ENCODE measurements at regions not wholly inside any gene's neighbourhood (a gene's known extent, or its start where the extent isn't known, plus 50 kb on each side); places are given as distances from the start of the nearest gene placed in this dataset.

- SMC1A ChIA-PET (ENCODE audit: uncharacterized antibody, unreplicated experiment): interaction anchor here (0.6 to 1.6 kb wide), 3 partner anchors 199 to 1693 kb away, joined by 3 to 4 read pairs (median 3); no protein-coding TSS in a partner anchor
- in situ Hi-C loops (cut with MboI): loop anchor here (5.0 to 10.0 kb wide), 4 partner anchors 420 to 1687 kb away; partner anchors contain the start of gene ISL1
- no peak overlapping the region for H2AFZ ChIP-seq (ENCODE audit: control insufficient read depth, low read depth, low read length)
- H3K4me3 ChIP-seq: no peak overlapping the region
- POLR2A ChIA-PET: interaction anchor here (0.5 to 0.7 kb wide), 2 partner anchors 1031 to 1653 kb away, joined by 3 read pairs; no protein-coding TSS in a partner anchor
- H3K36me3 ChIP-seq (ENCODE audit: control insufficient read depth in 2 of 2, insufficient read depth in 2 of 2, low read length in 1 of 2): no peaks in the 10 kb centered on the region
- no peaks in the 10 kb centered on the region for H3K79me2 ChIP-seq (ENCODE audit: control insufficient read depth, insufficient read depth, low read length)
- ATAC-seq: no peak
- no peaks in the 10 kb centered on the region for H4K20me1 ChIP-seq (ENCODE audit: control insufficient read depth, insufficient read depth)
- intact Hi-C loops (cut with micrococcal nuclease; ENCODE audit: unreplicated experiment): loop anchor here (5.0 kb wide), 1 partner anchor 392 kb away; no protein-coding TSS in a partner anchor
- BruUV-seq (replicated peaks): no TSS peak
- CTCF ChIA-PET: interaction anchor here (0.9 to 1.5 kb wide), 2 partner anchors 19 to 416 kb away, joined by 3 to 5 read pairs; no protein-coding TSS in a partner anchor
- RAD21 ChIA-PET (ENCODE audit: unreplicated experiment): no interaction called here
- FAIRE-seq: no peak
- no peaks in the 10 kb centered on the region for H3K9me3 ChIP-seq (replicated peaks; ENCODE audit: control insufficient read depth, insufficient read depth, low read length)
- no peak overlapping the region for H3K4me2 ChIP-seq (ENCODE audit: control insufficient read depth, insufficient read depth)
- DNase-seq (ENCODE audit: low read depth, low spot score): no peak
- 37% methylated on average over 15 of the region's 15 CpGs for WGBS (ENCODE audit: insufficient coverage, insufficient replicate concordance, low lambda C conversion rate, missing lambda C conversion rate)
- peaks cover 8 to 34% of the 10 kb centered on the region in 2 experiments; a peak in 3 of 4 replicates for H3K27me3 ChIP-seq (replicated peaks in 1 of 2; ENCODE audit: control insufficient read depth in 2 of 2, insufficient read depth in 2 of 2, low read length in 1 of 2)
- H3K9ac ChIP-seq (ENCODE audit: control insufficient read depth, insufficient read depth, low read length): no peak overlapping the region
- peaks cover 3% of the 10 kb centered on the region; the same call in 1 of the 2 replicates for H3K4me1 ChIP-seq (ENCODE audit: control insufficient read depth, insufficient read depth, low read length)
- H3K27ac ChIP-seq (ENCODE audit: control insufficient read depth, insufficient read depth): no peak overlapping the region
- no peak for TF ChIP-seq CREB1 (IDR thresholded peaks at IDR 0.05; ENCODE audit: low read depth)
- TF ChIP-seq, protein P1, sequence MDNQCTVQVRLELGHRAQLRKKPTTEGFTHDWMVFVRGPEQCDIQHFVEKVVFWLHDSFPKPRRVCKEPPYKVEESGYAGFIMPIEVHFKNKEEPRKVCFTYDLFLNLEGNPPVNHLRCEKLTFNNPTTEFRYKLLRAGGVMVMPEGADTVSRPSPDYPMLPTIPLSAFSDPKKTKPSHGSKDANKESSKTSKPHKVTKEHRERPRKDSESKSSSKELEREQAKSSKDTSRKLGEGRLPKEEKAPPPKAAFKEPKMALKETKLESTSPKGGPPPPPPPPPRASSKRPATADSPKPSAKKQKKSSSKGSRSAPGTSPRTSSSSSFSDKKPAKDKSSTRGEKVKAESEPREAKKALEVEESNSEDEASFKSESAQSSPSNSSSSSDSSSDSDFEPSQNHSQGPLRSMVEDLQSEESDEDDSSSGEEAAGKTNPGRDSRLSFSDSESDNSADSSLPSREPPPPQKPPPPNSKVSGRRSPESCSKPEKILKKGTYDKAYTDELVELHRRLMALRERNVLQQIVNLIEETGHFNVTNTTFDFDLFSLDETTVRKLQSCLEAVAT (IDR thresholded peaks at IDR 0.05): no peak
- no peak for TF ChIP-seq SKIL (IDR thresholded peaks at IDR 0.05; ENCODE audit: low read depth, poor library complexity, severe bottlenecking)
- TF ChIP-seq, protein P2, sequence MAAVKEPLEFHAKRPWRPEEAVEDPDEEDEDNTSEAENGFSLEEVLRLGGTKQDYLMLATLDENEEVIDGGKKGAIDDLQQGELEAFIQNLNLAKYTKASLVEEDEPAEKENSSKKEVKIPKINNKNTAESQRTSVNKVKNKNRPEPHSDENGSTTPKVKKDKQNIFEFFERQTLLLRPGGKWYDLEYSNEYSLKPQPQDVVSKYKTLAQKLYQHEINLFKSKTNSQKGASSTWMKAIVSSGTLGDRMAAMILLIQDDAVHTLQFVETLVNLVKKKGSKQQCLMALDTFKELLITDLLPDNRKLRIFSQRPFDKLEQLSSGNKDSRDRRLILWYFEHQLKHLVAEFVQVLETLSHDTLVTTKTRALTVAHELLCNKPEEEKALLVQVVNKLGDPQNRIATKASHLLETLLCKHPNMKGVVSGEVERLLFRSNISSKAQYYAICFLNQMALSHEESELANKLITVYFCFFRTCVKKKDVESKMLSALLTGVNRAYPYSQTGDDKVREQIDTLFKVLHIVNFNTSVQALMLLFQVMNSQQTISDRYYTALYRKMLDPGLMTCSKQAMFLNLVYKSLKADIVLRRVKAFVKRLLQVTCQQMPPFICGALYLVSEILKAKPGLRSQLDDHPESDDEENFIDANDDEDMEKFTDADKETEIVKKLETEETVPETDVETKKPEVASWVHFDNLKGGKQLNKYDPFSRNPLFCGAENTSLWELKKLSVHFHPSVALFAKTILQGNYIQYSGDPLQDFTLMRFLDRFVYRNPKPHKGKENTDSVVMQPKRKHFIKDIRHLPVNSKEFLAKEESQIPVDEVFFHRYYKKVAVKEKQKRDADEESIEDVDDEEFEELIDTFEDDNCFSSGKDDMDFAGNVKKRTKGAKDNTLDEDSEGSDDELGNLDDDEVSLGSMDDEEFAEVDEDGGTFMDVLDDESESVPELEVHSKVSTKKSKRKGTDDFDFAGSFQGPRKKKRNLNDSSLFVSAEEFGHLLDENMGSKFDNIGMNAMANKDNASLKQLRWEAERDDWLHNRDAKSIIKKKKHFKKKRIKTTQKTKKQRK (IDR thresholded peaks at IDR 0.05; ENCODE audit: low read depth, low read length): no peak
- no peak for TF ChIP-seq JUND (IDR thresholded peaks at IDR 0.05; ENCODE audit: low read depth, low read length)
- no peak for TF ChIP-seq ZNF622 (IDR thresholded peaks at IDR 0.05)
- TF ChIP-seq CEBPB (IDR thresholded peaks at IDR 0.05; ENCODE audit: borderline replicate concordance in 1 of 2, low read depth in 2 of 2, low read length in 2 of 2): no peak
- TF ChIP-seq SMAD1 (IDR thresholded peaks at IDR 0.05; ENCODE audit: low read depth, partially characterized antibody): no peak
- TF ChIP-seq STAT1 (conservative IDR thresholded peaks at IDR 0.05): no peak
- no peak for TF ChIP-seq NR2C1 (IDR thresholded peaks at IDR 0.05)
- TF ChIP-seq HDGF (IDR thresholded peaks at IDR 0.05): no peak
- TF ChIP-seq ZBTB11 (CRISPR knock-in tag; IDR thresholded peaks at IDR 0.05): no peak
These were observed 298.6 kb downstream of the PARP8 start for GRCh38 chr5:50964746-50965653.

Measured in GM12878 (cell line).